ENCODE measurements at regions not wholly inside any gene's neighbourhood (a gene's known extent, or its start where the extent isn't known, plus 50 kb on each side); places are given as distances from the start of the nearest gene placed in this dataset.

GRCh38 chr10:10294881-10295529 lies 722.7 kb upstream of the CELF2 start:
- TF ChIP-seq YY1 (IDR thresholded peaks at IDR 0.05; ENCODE audit: low read depth) (no peak), REST (IDR thresholded peaks at IDR 0.05; ENCODE audit: low read depth) (no peak), TEAD4 (IDR thresholded peaks at IDR 0.05) (no peak), CREB1 (IDR thresholded peaks at IDR 0.05; ENCODE audit: low read depth) (no peak), EP300 (IDR thresholded peaks at IDR 0.05; ENCODE audit: borderline replicate concordance) (no peak)
